ENCODE measurements at regions not wholly inside any gene's neighbourhood (a gene's known extent, or its start where the extent isn't known, plus 50 kb on each side); places are given as distances from the start of the nearest gene placed in this dataset.

DNA sequence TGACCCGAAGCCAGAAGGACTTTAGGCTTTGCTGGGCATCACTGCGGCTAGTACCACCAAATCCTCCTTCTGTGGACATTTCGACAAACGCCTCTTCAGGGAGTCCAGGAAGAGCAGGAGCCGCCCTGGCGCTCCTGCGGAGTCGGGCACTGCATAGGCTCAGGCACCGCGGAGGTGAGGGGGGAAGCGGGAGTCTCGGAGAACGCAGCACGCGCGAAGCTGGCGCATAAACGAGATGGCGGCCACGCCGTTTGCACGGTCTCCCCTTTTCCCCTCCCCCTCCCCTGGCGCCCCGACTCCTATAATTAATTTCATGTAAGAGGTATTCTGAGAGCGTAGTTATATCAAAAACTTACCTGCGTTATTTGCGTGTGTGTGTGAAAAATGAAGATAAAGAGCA lies 137.8 kb upstream of the GAS1 start:
- H4K20me1 ChIP-seq (ENCODE audit: insufficient read depth, low read length) = no peaks in the 10 kb centered on the region

DNA sequence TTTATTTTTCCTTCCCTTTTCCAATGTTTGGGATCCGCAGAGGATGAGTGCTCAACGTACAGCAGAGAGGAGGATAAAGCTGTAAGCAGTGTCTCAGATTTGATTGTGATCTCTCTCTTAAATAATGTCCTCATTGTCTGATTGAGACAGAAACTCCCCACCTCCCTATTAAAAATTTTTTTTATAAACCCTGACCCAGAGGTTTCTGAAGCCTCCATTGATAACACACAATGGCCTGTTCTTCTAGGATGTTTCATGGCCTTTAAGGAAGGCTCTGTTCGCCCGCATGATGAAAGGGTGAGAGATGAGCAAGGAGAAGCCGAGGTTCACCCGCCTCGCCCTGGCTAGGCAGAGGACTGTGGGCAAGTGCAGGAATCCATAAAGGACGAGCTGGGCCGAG lies 138.2 kb upstream of the GAS1 start:
- Histone ChIP-seq H4K20me1 (ENCODE audit: insufficient read depth, low read length) (no peaks in the 10 kb centered on the region), H3K27ac (ENCODE audit: low read length) (no peak overlapping the region), H3K9me3 (ENCODE audit: insufficient read depth, low read length) (no peaks in the 10 kb centered on the region), H3K9ac (ENCODE audit: low read length) (no peak overlapping the region), H2AFZ (ENCODE audit: low read depth, low read length) (no peak overlapping the region), H3K27me3 (ENCODE audit: low read depth, low read length) (no peaks in the 10 kb centered on the region), H3K4me3 (ENCODE audit: low read length) (no peak overlapping the region), H3K36me3 (replicated peaks; ENCODE audit: low read depth, low read length) (no peaks in the 10 kb centered on the region), H3K79me2 (ENCODE audit: low read length) (no peaks in the 10 kb centered on the region), H3K4me1 (ENCODE audit: low read length) (no peaks in the 10 kb centered on the region), H3K4me2 (ENCODE audit: low read length) (no peak overlapping the region)
- TF ChIP-seq CTCF (IDR thresholded peaks at IDR 0.05; ENCODE audit: low read depth, low read length) (no peak), EZH2phosphoT487 (IDR thresholded peaks at IDR 0.05; ENCODE audit: low read depth) (no peak)

More for the DNA sequence above, 137.8 kb upstream of the GAS1 start:
- TF ChIP-seq CTCF (IDR thresholded peaks at IDR 0.05; ENCODE audit: low read depth, low read length) (no peak), EZH2phosphoT487 (IDR thresholded peaks at IDR 0.05; ENCODE audit: low read depth) (no peak)
- Histone ChIP-seq H2AFZ (ENCODE audit: low read depth, low read length) (no peak overlapping the region), H3K36me3 (replicated peaks; ENCODE audit: low read depth, low read length) (no peaks in the 10 kb centered on the region), H3K4me2 (ENCODE audit: low read length) (no peak overlapping the region), H3K27ac (ENCODE audit: low read length) (no peak overlapping the region), H3K4me1 (ENCODE audit: low read length) (no peaks in the 10 kb centered on the region), H3K79me2 (ENCODE audit: low read length) (no peaks in the 10 kb centered on the region), H3K9ac (ENCODE audit: low read length) (no peak overlapping the region), H3K9me3 (ENCODE audit: insufficient read depth, low read length) (no peaks in the 10 kb centered on the region), H3K4me3 (ENCODE audit: low read length) (no peak overlapping the region), H3K27me3 (ENCODE audit: low read depth, low read length) (no peaks in the 10 kb centered on the region)

- Histone ChIP-seq H3K4me2 (ENCODE audit: low read length) (no peak overlapping the region), H2AFZ (ENCODE audit: low read depth, low read length) (no peak overlapping the region), H3K36me3 (replicated peaks; ENCODE audit: low read depth, low read length) (no peaks in the 10 kb centered on the region), H3K9me3 (ENCODE audit: insufficient read depth, low read length) (no peaks in the 10 kb centered on the region), H3K4me1 (ENCODE audit: low read length) (no peaks in the 10 kb centered on the region), H3K27me3 (ENCODE audit: low read depth, low read length) (no peaks in the 10 kb centered on the region), H3K27ac (ENCODE audit: low read length) (no peak overlapping the region), H3K4me3 (ENCODE audit: low read length) (no peak overlapping the region), H3K79me2 (ENCODE audit: low read length) (no peaks in the 10 kb centered on the region), H4K20me1 (ENCODE audit: insufficient read depth, low read length) (no peaks in the 10 kb centered on the region), H3K9ac (ENCODE audit: low read length) (no peak overlapping the region)
- TF ChIP-seq EZH2phosphoT487 (IDR thresholded peaks at IDR 0.05; ENCODE audit: low read depth) = no peak
- TF ChIP-seq CTCF (IDR thresholded peaks at IDR 0.05; ENCODE audit: low read depth, low read length) = no peak
Measured at GRCh38 chr9:87086221-87086818, 139.0 kb upstream of the GAS1 start.

DNA sequence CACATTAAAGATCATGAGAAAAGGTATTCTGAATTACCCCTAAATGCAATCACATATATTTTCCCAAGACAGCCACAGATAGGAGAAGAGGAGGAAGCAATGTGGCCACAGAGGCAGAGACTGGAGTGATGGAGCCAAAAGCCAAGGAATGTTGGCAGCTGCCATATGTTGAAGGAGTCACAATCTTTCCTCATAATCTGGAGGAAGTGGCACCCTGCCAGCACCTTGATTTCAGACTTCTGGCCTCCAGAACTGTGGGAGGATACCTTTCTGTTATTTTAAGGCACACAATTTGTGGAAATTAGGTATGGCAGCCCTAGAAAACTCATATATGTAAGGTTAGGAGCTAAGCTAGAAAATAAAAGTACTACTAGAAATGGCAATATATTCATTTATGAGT lies 139.9 kb upstream of the GAS1 start:
- Histone ChIP-seq H3K4me2 (ENCODE audit: low read length) (no peak overlapping the region), H3K27ac (ENCODE audit: low read length) (no peak overlapping the region), H3K9ac (ENCODE audit: low read length) (no peak overlapping the region), H3K79me2 (ENCODE audit: low read length) (no peaks in the 10 kb centered on the region), H3K9me3 (ENCODE audit: insufficient read depth, low read length) (no peaks in the 10 kb centered on the region), H3K4me1 (ENCODE audit: low read length) (no peaks in the 10 kb centered on the region), H3K27me3 (ENCODE audit: low read depth, low read length) (no peaks in the 10 kb centered on the region), H3K4me3 (ENCODE audit: low read length) (no peak overlapping the region), H3K36me3 (replicated peaks; ENCODE audit: low read depth, low read length) (no peaks in the 10 kb centered on the region), H4K20me1 (ENCODE audit: insufficient read depth, low read length) (no peaks in the 10 kb centered on the region), H2AFZ (ENCODE audit: low read depth, low read length) (no peak overlapping the region)
- TF ChIP-seq CTCF (IDR thresholded peaks at IDR 0.05; ENCODE audit: low read depth, low read length) = no peak
- no peak for TF ChIP-seq EZH2phosphoT487 (IDR thresholded peaks at IDR 0.05; ENCODE audit: low read depth)
